ENCODE measurements at regions not wholly inside any gene's neighbourhood (a gene's known extent, or its start where the extent isn't known, plus 50 kb on each side); places are given as distances from the start of the nearest gene placed in this dataset.

GRCh38 chr4:133869486-133869885 is 332.1 kb downstream of the PABPC4L start:
- DNase-seq (ENCODE audit: low spot score): no peak

DNA sequence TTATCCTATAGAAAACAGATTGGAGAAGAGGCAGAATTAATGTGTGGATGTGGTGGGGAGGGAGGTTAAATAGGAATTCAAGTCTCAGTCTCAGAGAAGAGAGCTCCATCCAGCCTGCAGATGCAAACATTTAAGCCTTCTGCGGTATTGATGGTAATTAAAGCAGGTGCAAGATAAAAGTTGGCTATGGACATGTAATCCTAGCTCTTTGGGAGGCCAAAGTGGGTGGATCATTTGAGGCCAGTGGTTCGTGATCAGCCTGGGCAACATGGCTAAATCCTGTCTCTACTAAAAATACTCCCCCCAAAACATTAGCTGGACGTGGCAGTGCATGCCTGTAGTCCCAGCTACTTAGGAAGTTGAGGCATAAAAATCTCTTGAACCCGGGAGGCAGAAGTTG is 332.7 kb downstream of the PABPC4L start:
- DNase-seq (ENCODE audit: low spot score): no peak

DNA sequence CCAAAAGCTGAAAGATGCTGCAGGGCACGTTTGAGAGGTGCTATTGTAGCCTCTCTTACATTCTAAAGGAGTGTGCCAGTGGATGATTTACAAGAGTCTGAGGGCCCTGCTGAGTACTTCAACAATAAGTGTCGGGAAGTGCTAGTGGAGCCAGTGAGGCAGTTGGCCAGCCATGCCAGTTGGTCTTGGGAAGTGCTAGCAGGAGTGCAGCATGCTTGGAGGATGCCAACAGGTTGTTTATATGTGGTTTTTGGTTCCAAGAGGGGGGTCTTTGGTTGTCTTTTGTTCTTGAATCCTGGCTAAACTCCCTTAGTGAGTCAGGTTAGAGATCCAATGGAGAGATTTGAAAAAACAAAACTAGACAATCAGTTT is 335.3 kb downstream of the PABPC4L start:
- DNase-seq (ENCODE audit: low spot score): no peak

DNA sequence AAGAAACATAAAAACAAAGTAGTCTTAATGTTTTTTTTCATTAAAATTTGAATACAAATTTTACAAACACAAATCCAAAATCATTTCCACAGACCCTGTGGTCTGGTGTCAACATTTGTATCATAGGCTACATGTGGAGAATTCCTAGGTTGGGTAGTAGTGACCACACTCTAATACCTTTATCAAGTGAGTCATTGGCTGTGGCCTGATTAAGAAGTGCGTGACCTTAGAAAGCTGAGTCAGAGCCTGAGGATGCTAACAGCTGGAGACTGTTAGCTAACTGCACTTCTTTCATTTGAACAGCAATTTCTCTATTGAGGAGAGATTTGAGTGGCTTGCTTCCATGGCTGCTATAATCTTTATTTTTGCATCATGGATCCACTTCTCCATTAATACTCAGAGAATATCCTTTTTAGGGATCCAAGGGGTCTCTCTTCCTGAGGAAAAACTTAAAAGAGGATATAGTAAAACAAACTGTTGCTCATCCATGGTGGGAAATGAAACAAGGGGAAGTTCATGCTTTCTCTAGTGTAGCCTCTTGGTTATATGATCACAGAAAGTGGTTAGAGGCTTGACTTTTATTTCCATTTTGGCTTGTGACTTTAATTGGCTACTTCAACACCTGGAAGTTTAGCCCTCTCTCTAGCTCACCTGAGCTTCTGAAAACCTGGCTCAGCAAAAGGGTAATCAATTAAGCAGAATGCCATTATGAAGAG is 335.8 kb downstream of the PABPC4L start:
- DNase-seq (ENCODE audit: low spot score): peak; percentile 37

- no peak for DNase-seq (ENCODE audit: low spot score)
Measured at GRCh38 chr4:133863153-133863552, 338.4 kb downstream of the PABPC4L start.

- no peak for DNase-seq (ENCODE audit: low spot score)
Measured at GRCh38 chr4:133856731-133857355, 344.7 kb downstream of the PABPC4L start.

- no peak for DNase-seq (ENCODE audit: low spot score)
Measured at GRCh38 chr4:133855001-133855400, 346.6 kb downstream of the PABPC4L start.

GRCh38 chr4:133839326-133839725 is 362.3 kb downstream of the PABPC4L start:
- no peak for DNase-seq (ENCODE audit: low spot score)

DNA sequence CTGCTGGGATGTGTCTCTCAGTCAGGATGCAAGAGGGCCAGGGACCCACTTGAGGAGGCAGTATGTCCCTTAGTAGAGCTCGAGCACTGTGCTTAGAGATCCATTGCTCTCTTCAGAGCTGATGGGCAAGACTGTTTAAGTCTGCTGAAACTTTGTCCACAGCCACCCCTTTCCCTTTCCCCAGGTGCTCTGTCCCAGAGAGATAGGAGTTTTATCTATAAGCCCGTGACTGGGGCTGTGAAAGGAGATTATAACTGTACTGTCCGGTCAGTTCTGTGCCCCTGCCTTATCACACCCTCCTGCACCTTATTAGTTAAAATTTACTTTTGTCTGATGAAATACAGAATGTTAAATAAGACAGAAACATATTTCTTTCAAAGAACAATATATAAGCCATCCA is 378.4 kb downstream of the PABPC4L start:
- no peak for DNase-seq (ENCODE audit: low spot score)

- DNase-seq (ENCODE audit: low spot score): no peak
Measured at GRCh38 chr4:133812954-133813353, 388.6 kb downstream of the PABPC4L start.

GRCh38 chr4:133812236-133812635 is 389.4 kb downstream of the PABPC4L start:
- DNase-seq (ENCODE audit: low spot score): no peak

DNA sequence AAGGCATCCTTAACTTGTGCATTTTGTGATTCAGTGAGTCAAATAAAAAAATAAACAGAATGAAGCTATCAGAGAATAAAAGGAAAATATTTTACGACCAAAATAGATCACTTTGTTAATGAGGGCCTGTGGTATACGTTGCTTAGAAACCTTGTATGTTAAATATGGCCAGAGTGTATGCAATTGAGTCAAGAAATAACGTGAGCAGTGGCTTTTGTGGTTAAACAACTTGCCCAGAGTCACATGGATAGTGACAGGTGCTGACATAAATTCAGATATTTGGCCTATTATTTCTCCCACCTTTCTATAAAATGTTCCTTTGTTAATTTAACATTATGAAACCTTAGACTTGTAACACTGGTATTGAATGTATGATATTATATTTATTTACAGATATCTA is 393.4 kb downstream of the PABPC4L start:
- DNase-seq (ENCODE audit: low spot score): no peak

- no peak for DNase-seq (ENCODE audit: low spot score)
Measured at GRCh38 chr4:133803341-133803740, 398.2 kb downstream of the PABPC4L start.

DNA sequence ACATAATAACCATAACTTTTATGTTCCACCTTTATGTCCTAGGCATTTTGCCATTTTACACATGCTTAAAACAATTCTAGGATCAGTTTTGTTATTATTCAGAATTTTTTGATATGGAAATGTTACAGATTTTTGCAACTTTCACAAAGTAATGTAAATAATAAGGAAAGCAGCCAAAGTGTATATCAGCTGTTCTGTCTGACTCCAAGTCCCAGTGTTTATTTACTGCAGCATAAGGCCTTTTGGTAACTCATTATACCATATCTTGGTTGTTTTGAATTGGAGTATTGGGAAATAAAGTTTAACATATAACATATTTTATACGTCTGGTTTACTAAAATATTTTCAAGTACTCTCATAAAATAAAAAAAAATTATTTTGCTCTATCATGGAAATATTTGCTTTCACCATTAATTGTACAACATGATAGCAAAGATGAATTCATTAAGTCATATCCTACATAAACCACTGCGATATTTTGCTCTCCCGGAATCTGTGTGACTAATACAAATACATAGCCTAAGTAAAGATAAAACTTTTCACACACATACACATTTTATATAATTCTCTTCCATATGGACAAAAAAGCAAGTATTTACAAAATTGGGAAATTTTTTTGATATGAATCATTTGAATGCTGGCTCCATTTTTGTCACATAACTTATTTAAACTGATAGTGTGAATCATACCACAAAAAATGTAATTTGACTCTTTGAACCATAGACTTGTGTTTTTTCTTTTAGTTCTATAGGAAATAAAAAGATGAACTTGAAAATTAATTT is 399.0 kb downstream of the PABPC4L start:
- DNase-seq (ENCODE audit: low spot score): no peak

- no peak for DNase-seq (ENCODE audit: low spot score)
Measured at GRCh38 chr4:133801883-133802282, 399.7 kb downstream of the PABPC4L start.

DNA sequence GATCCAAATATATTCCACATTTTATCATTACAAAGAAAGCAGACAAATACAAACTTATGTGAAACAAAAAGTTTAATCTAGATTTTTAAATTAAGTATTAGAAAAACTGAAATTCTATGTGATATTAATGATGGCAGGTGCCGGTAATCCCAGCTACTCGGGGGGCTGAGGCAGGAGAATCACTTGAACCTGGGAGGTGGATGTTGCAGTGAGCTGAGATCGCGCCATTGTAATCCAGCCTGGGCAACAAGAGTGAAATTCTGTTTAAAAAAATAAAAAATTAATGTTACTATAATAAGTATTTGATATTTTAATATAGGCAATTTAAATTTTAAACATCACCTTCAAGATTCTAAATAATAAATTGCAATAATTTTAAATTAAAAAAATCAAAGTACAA is 400.6 kb downstream of the PABPC4L start:
- DNase-seq (ENCODE audit: low spot score): no peak

- no peak for DNase-seq (ENCODE audit: low spot score)
Measured at GRCh38 chr4:133799717-133800315, 401.8 kb downstream of the PABPC4L start.

DNA sequence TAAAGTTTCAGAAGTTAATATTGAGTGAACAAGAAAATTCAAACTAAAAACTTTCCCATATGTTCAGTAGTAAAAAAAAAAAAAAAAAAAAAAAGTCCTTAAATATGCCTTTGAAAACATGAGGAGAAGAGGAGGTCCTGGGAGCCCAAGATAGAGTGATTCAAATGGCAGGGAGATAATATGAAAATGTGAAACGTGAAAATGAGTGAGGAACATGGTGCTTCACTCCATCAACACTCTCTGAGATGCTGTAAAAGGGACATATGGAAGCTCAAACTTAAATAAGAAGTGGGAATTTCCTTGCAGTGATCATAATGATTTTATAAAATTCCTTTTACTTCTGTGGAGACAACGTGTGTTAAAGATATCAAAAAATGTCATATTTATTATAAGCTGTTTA is 423.9 kb downstream of the PABPC4L start:
- DNase-seq (ENCODE audit: low spot score): no peak

- DNase-seq (ENCODE audit: low spot score): no peak
Measured at GRCh38 chr4:133776961-133777360, 424.6 kb downstream of the PABPC4L start.

- DNase-seq (ENCODE audit: low spot score): no peak
Measured at GRCh38 chr4:133776503-133776902, 425.1 kb downstream of the PABPC4L start.

DNA sequence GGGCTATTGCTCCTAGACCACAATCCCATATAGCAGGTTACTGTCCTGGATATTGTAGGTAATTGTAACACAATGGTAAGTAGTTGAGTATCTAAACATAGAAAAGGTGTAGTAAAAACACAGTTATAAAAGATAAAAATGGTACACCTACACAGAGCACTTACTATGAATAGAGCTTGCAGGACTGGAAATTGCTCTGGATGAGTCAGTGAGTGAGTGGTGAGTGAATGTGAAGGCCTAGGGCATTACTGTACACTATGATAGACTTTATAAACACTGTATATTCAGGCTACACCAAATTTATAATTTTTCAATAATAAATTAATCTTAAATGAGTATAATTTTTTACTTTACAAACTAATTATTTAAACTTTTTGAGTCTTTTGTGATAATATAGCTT is 425.7 kb downstream of the PABPC4L start:
- DNase-seq (ENCODE audit: low spot score): no peak

DNA sequence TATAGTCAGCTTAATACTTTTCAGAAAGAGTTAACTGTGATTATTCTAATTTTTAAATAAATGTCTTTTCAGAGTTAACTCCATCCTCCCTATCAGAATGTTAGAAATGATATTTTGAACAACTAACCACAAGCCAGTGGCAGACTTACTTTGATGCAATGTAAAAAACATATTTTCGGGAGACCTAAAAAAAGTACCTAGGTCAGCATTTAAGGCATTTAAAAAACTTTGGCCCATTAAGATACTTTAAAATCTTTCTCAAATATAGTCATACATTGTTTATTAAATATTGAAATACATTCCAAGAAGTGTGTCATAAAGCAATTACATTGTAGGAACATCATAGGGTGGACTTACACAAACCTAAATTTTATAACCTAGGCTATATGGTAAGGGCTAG is 426.1 kb downstream of the PABPC4L start:
- DNase-seq (ENCODE audit: low spot score): no peak

DNA sequence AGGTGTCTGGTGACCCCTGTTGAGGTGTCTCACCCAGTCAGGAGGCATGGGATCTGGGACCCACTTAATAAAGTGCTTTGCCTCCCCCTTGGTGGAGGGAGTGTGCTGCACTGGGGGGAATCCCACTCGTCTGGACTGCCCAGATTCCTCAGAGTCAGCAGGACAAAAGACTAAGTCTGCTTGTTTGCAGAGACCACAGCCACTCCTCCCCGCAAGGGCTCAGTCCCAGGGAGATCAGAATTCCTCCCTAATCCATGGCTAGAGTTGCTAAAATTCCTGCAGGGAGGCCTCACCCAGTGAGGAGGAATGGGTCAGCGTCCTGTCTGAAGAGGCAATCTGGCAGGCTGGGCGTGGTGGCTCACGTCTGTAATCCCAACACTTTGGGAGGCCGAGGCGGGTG is 442.2 kb downstream of the PABPC4L start:
- DNase-seq (ENCODE audit: low spot score): no peak
